Testis (tissue), 2 donors: ENCODE measurements at regions not wholly inside any gene's neighbourhood (a gene's known extent, or its start where the extent isn't known, plus 50 kb on each side); places are given as distances from the start of the nearest gene placed in this dataset.

Experiments used
- CTCF ChIP-seq, 3 experiments: fragments of 450-650 bp in 2 of 3; fragments of 200-600 bp in 1 of 3; sonication (generic) in 1 of 3; IDR thresholded peaks; one replicate each; pipeline ENCODE4 v1.5.1; 2016 to 2019; ENCODE audit warnings: antibody characterized with exemption in 3 of 3, mild to moderate bottlenecking in 2 of 3, moderate library complexity in 1 of 3
- POLR2A ChIP-seq: fragments of 450-650 bp; IDR thresholded peaks from one replicate; pipeline ENCODE4 v1.6.1; 2017; ENCODE audit warnings: antibody characterized with exemption, mild to moderate bottlenecking, moderate library complexity

GRCh38 chr6:2523061-2523460, 227.7 kb downstream of the MYLK4 start:
- no peak for TF ChIP-seq CTCF (IDR thresholded peaks at IDR 0.05)
- TF ChIP-seq POLR2A = no peak
